H1 (cell line): ENCODE measurements at regions not wholly inside any gene's neighbourhood (a gene's known extent, or its start where the extent isn't known, plus 50 kb on each side); places are given as distances from the start of the nearest gene placed in this dataset.

Source experiments
- CTCF ChIA-PET: fragments of 300-600 bp; sonication (Branson Sonifier 250); formaldehyde crosslinking; loops from one replicate; lab custom pipeline; 2021; ENCODE audit not compliant: partially characterized antibody; lab: Charles Lee
- POLR2A ChIA-PET: fragments of 300-600 bp; sonication (Branson Sonifier 250); formaldehyde crosslinking; loops from one replicate; lab custom pipeline; 2021; ENCODE audit warnings: inconsistent platforms; ENCODE audit not compliant: partially characterized antibody; lab: Charles Lee
- DNase-seq, 2 experiments: peaks; one replicate each; pipeline versions ENCODE4 v3.0.0 to v3.0.0-alpha.2; 2010 to 2022; ENCODE audit warnings: low spot score in 2 of 2, low read depth in 1 of 2, mixed read lengths in 1 of 2
- FAIRE-seq: peaks from 2 replicates; lab custom pipeline; 2011; peaks lifted over from hg19 to GRCh38; lab: Jason Lieb, UNC
- H2AFZ ChIP-seq: 2 replicates; pipeline ENCODE4 v1.8.1; 2012; ENCODE audit warnings: low read length, inconsistent platforms
- H2AK5ac ChIP-seq: 2 replicates; pipeline ENCODE4 v1.6.1; 2013; ENCODE audit warnings: low read depth, low read length
- H2BK120ac ChIP-seq: replicated peaks from 2 replicates; pipeline ENCODE3; 2013; ENCODE audit warnings: low read depth, low read length, inconsistent platforms
- H2BK12ac ChIP-seq: 2 replicates; pipeline ENCODE4 v1.6.1; 2013; ENCODE audit warnings: low read depth, low read length
- H2BK15ac ChIP-seq: 2 replicates; pipeline ENCODE4 v1.6.1; 2013; ENCODE audit warnings: low read length
- H2BK20ac ChIP-seq: 2 replicates; pipeline ENCODE4 v1.6.1; 2013; ENCODE audit warnings: low read length
- H2BK5ac ChIP-seq: 2 replicates; pipeline ENCODE4 v1.6.1; 2013; ENCODE audit warnings: low read depth, low read length
- H3K14ac ChIP-seq: 2 replicates; pipeline ENCODE4 v1.6.1; 2013; ENCODE audit warnings: inconsistent platforms; ENCODE audit not compliant: insufficient read length
- H3K18ac ChIP-seq: 2 replicates; pipeline ENCODE4 v1.6.1; 2013; ENCODE audit warnings: low read length; ENCODE audit errors: extremely low read depth
- H3K23ac ChIP-seq: 2 replicates; pipeline ENCODE4 v1.6.1; 2013; ENCODE audit warnings: inconsistent platforms; ENCODE audit not compliant: insufficient read length
- H3K23me2 ChIP-seq: 2 replicates; pipeline ENCODE4 v1.6.1; 2013; ENCODE audit warnings: low read depth, low read length
- H3K27ac ChIP-seq: 2 replicates; pipeline ENCODE4 v1.6.1; 2011; ENCODE audit warnings: low read depth, low read length, inconsistent platforms
- H3K27me3 ChIP-seq, 4 experiments: replicated peaks in 1 of 4; 1 replicate in 1 of 4; 2 replicates in 3 of 4; pipeline versions ENCODE4 v1.6.1 to v1.8.1; 2011 to 2013; ENCODE audit warnings: low read length in 3 of 4, mild to moderate bottlenecking in 3 of 4, inconsistent platforms in 2 of 4, mixed read lengths in 2 of 4, moderate library complexity in 1 of 4; ENCODE audit not compliant: control insufficient read depth in 3 of 4, insufficient read depth in 3 of 4; ENCODE audit errors: extremely low read depth in 1 of 4
- H3K36me3 ChIP-seq, 4 experiments: 2 replicates each; pipeline versions ENCODE4 v1.6.1 to v1.8.1; 2011 to 2013; ENCODE audit warnings: mild to moderate bottlenecking in 4 of 4, low read length in 3 of 4, moderate library complexity in 2 of 4, control low read depth in 1 of 4, inconsistent platforms in 1 of 4; ENCODE audit not compliant: insufficient read depth in 4 of 4, control insufficient read depth in 2 of 4
- H3K4ac ChIP-seq: replicated peaks from 2 replicates; pipeline ENCODE3; 2013; ENCODE audit warnings: low read length, low read depth, mixed read lengths, inconsistent platforms; ENCODE audit not compliant: insufficient read length
- H3K4me1 ChIP-seq, 4 experiments: replicated peaks in 1 of 4; 1 replicate in 1 of 4; 2 replicates in 3 of 4; pipeline versions ENCODE4 v1.6.1 to v1.8.1; 2011 to 2013; ENCODE audit warnings: low read length in 3 of 4, inconsistent platforms in 2 of 4, mixed read lengths in 1 of 4; ENCODE audit not compliant: insufficient read depth in 4 of 4, control insufficient read depth in 3 of 4
- H3K4me2 ChIP-seq, 2 experiments: 2 replicates each; pipeline versions ENCODE4 v1.6.1 to v1.8.1; 2011 to 2013; ENCODE audit warnings: low read depth in 2 of 2, low read length in 2 of 2, control low read depth in 1 of 2, inconsistent platforms in 1 of 2, mild to moderate bottlenecking in 1 of 2; ENCODE audit not compliant: insufficient read depth in 1 of 2
- H3K4me3 ChIP-seq, 4 experiments: fragments of 200-600, 300-600 bp in 1 of 4; sonication (generic), shearing (Covaris generic), sonication (Bioruptor Twin) in 1 of 4; 2 replicates each; pipeline versions ENCODE4 v1.5.1 to v1.8.1; 2011 to 2016; ENCODE audit warnings: low read length in 4 of 4, low read depth in 3 of 4, control low read depth in 2 of 4, inconsistent platforms in 2 of 4, mild to moderate bottlenecking in 2 of 4, mixed read lengths in 1 of 4, moderate library complexity in 1 of 4; ENCODE audit not compliant: insufficient read depth in 2 of 4; ENCODE audit errors: extremely low read depth in 1 of 4
- H3K56ac ChIP-seq: replicated peaks from 2 replicates; pipeline ENCODE3; 2013; ENCODE audit warnings: low read depth, mild to moderate bottlenecking, mixed read lengths, low read length, inconsistent platforms; ENCODE audit not compliant: insufficient read length
- H3K79me1 ChIP-seq: 2 replicates; pipeline ENCODE4 v1.6.1; 2013; ENCODE audit warnings: low read depth, low read length, control low read depth
- H3K79me2 ChIP-seq, 2 experiments: 2 replicates each; pipeline versions ENCODE4 v1.6.1 to v1.8.1; 2012 to 2013; ENCODE audit warnings: low read length in 2 of 2, mild to moderate bottlenecking in 2 of 2, inconsistent platforms in 1 of 2; ENCODE audit not compliant: insufficient read depth in 2 of 2, control insufficient read depth in 1 of 2
- H3K9ac ChIP-seq, 4 experiments: replicated peaks in 1 of 4; 1 replicate in 1 of 4; 2 replicates in 3 of 4; pipeline versions ENCODE4 v1.6.1 to v1.8.1; 2011 to 2013; ENCODE audit warnings: low read depth in 3 of 4, low read length in 3 of 4, control low read depth in 2 of 4, mild to moderate bottlenecking in 2 of 4, moderate library complexity in 2 of 4, inconsistent platforms in 1 of 4; ENCODE audit errors: extremely low read depth in 1 of 4
- H3K9me3 ChIP-seq, 2 experiments: 2 replicates each; pipeline versions ENCODE4 v1.6.1 to v1.8.1; 2012 to 2013; ENCODE audit warnings: mild to moderate bottlenecking in 2 of 2, moderate library complexity in 2 of 2, control low read depth in 1 of 2, inconsistent platforms in 1 of 2, low read depth in 1 of 2, low read length in 1 of 2, mixed read lengths in 1 of 2; ENCODE audit not compliant: insufficient read depth in 2 of 2
- H4K20me1 ChIP-seq, 2 experiments: replicated peaks in 1 of 2; 2 replicates each; pipeline versions ENCODE3 to v1.8.1; 2011 to 2013; ENCODE audit warnings: inconsistent platforms in 2 of 2, low read length in 2 of 2, mild to moderate bottlenecking in 1 of 2; ENCODE audit not compliant: insufficient read depth in 2 of 2, control insufficient read depth in 1 of 2
- H4K5ac ChIP-seq: 2 replicates; pipeline ENCODE4 v1.6.1; 2013; ENCODE audit warnings: low read length, low read depth, mixed read lengths, inconsistent platforms; ENCODE audit not compliant: insufficient read length
- H4K8ac ChIP-seq: 2 replicates; pipeline ENCODE4 v1.8.0; 2013; ENCODE audit warnings: mild to moderate bottlenecking, moderate library complexity, low read length, inconsistent platforms; ENCODE audit not compliant: insufficient read depth; ENCODE audit errors: extremely low read depth
- H4K91ac ChIP-seq: replicated peaks from 2 replicates; pipeline ENCODE3; 2013; ENCODE audit warnings: low read length, mixed read lengths, inconsistent platforms; ENCODE audit not compliant: insufficient read length
- CBX5 ChIP-seq: fragments of 300-800, 300-1000 bp; sonication (generic); IDR thresholded peaks from 2 replicates; pipeline ENCODE4 v1.7.1; 2016; ENCODE audit warnings: antibody characterized with exemption, low read length, low read depth
- CHD2 ChIP-seq: IDR thresholded peaks from 2 replicates; pipeline ENCODE4 v1.6.1; 2012; ENCODE audit warnings: low read length, improper control_type of control experiment
- WGBS, 2 experiments: shearing (Covaris generic) in 1 of 2; methylation state at CpG; one replicate each; pipeline versions ENCODE4 v1.1.6 to v1.1.7; 2013 to 2015; ENCODE audit warnings: low lambda C conversion rate in 2 of 2, mixed read lengths in 2 of 2, inconsistent platforms in 1 of 2, low coverage in 1 of 2, missing lambda C conversion rate in 1 of 2; ENCODE audit not compliant: insufficient replicate concordance in 2 of 2, insufficient coverage in 1 of 2, insufficient read length in 1 of 2; ENCODE audit errors: extremely low coverage in 1 of 2, missing lambda C conversion rate in 1 of 2; 5-methylcytosine and 5-hydroxymethylcytosine counted together

DNA sequence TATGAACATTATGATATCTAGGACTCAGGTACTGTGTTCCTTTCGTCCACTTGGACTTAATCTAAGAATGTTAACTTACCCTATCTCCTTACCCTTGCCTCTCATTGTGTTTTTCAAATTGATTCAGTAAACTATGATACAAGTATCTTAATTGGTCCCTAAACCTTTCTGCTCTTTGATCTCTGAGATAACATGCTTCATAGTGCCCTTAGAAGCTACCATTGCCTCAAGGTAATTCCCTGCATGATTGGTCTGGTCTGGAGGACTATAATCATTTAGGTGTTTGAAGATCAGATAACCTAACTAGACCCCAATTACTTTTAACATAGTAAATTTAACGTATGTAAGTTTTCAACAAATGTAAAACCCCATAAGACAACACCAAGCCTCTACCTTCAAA, 169.9 kb upstream of the NBEA start:
- H3K27ac ChIP-seq: no peak overlapping the region
- no peak overlapping the region for H2BK15ac ChIP-seq
- H3K27me3 ChIP-seq: no peaks in the 10 kb centered on the region
- H2BK12ac ChIP-seq: no peak overlapping the region
- no peak overlapping the region for H3K4ac ChIP-seq
- H3K36me3 ChIP-seq: no peaks in the 10 kb centered on the region
- H3K79me2 ChIP-seq: no peaks in the 10 kb centered on the region
- peaks cover 0 to 9% (median 2%) of the 10 kb centered on the region in 4 experiments; a peak in 2 of 7 replicates for H3K4me1 ChIP-seq
- H2AFZ ChIP-seq: no peak overlapping the region
- H3K79me1 ChIP-seq: no peaks in the 10 kb centered on the region
- no peaks in the 10 kb centered on the region for H4K20me1 ChIP-seq
- H2BK5ac ChIP-seq: no peak overlapping the region
- H4K8ac ChIP-seq: no peak overlapping the region
- ChIA-PET CTCF (interaction anchor here (1.1 kb wide), 1 partner anchor 12 kb away, joined by 3 read pairs; no protein-coding TSS in a partner anchor), POLR2A (no interaction called here)
- no peak overlapping the region for H3K14ac ChIP-seq
- no peak overlapping the region for H4K91ac ChIP-seq
- WGBS, 2 experiments: 88% methylated on average over 2 of the region's 2 CpGs; no CpG with 5 or more reads in 1 of the 2 experiments
- H2BK120ac ChIP-seq: no peak overlapping the region
- no peak overlapping the region for H4K5ac ChIP-seq
- no peak overlapping the region for H3K18ac ChIP-seq
- H2BK20ac ChIP-seq: no peak overlapping the region
- H3K9me3 ChIP-seq: no peaks in the 10 kb centered on the region
- FAIRE-seq (no peak), DNase-seq (no peak)
- H3K4me3 ChIP-seq: no peak overlapping the region
- H3K9ac ChIP-seq: no peak overlapping the region
- no peak overlapping the region for H3K56ac ChIP-seq
- TF ChIP-seq CHD2 (no peak), CBX5 (no peak)
- TF ChIP-seq, all 59 proteins: peak for 0
- H3K23ac ChIP-seq: no peak overlapping the region
- no peak overlapping the region for H2AK5ac ChIP-seq
- no peak overlapping the region for H3K4me2 ChIP-seq
- H3K23me2 ChIP-seq: no peaks in the 10 kb centered on the region
